ENCODE measurements at regions not wholly inside any gene's neighbourhood (a gene's known extent, or its start where the extent isn't known, plus 50 kb on each side); places are given as distances from the start of the nearest gene placed in this dataset.

DNA sequence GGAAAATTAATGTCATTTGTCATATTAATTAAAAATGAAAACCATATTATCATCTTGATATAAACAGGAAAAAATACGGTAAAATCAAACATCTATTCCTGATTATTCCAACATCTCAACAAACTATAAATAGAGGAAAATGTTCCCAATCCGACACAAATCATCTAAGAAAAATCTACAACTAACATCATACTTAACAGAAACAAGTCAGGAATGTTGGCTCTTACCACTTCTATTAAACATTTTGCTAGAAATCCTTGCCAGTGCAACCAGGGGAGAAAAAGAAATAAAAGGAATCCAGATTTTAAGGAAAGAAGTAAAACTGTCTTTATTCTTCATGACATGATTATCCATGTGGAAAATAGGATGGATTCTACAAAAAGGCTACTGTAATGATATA, 77.0 kb upstream of the IRF2BP2 start:
- DNase-seq: no peak
- H3K27ac Mint-ChIP-seq: no peak overlapping the region
- Histone ChIP-seq H3K4me1 (ENCODE audit: insufficient read depth, low read length) (peaks cover 4% of the 10 kb centered on the region; the same call in 1 of the 2 replicates), H2BK15ac (ENCODE audit: low read depth, low read length) (no peak overlapping the region), H3K27ac (ENCODE audit: insufficient read length, low read depth, low read length) (no peak overlapping the region), H3K9ac (ENCODE audit: extremely low read depth, insufficient read length, low read length) (no peak overlapping the region), H3K79me2 (ENCODE audit: insufficient read depth, low read length) (no peaks in the 10 kb centered on the region), H2BK20ac (ENCODE audit: low read depth, low read length, poor library complexity, severe bottlenecking) (no peak overlapping the region), H3K23ac (ENCODE audit: insufficient read length, low read depth, low read length) (no peak overlapping the region), H3K27me3 (ENCODE audit: insufficient read depth, low read length) (no peaks in the 10 kb centered on the region; the same call in 1 of the 2 replicates), H3K18ac (ENCODE audit: insufficient read length, low read depth, low read length) (no peak overlapping the region), H4K8ac (replicated peaks; ENCODE audit: insufficient read length, low read depth, low read length) (no peak overlapping the region), H2BK5ac (ENCODE audit: insufficient read length, low read length) (no peak overlapping the region), H3K4ac (ENCODE audit: low read depth, low read length) (no peak overlapping the region), H3K79me1 (ENCODE audit: insufficient read depth, low read depth, low read length, poor library complexity, severe bottlenecking) (no peaks in the 10 kb centered on the region), H3T11ph (ENCODE audit: low read length) (no peak overlapping the region), H2BK120ac (ENCODE audit: low read depth, low read length, poor library complexity, severe bottlenecking) (no peak overlapping the region), H2AFZ (ENCODE audit: low read length) (no peak overlapping the region), H2BK12ac (ENCODE audit: insufficient read length, low read depth, low read length) (no peak overlapping the region), H4K91ac (ENCODE audit: insufficient read length, low read depth, low read length) (no peak overlapping the region), H3K9me3 (ENCODE audit: control insufficient read depth, low read depth, low read length) (no peaks in the 10 kb centered on the region), H3K23me2 (ENCODE audit: insufficient read length, low read depth, low read length, poor library complexity, severe bottlenecking) (no peaks in the 10 kb centered on the region), H3K56ac (ENCODE audit: insufficient read length, low read depth, low read length) (no peak overlapping the region), H4K20me1 (ENCODE audit: control insufficient read depth, insufficient read depth, insufficient read length) (no peaks in the 10 kb centered on the region), H2AK5ac (ENCODE audit: insufficient read length, low read length) (no peak overlapping the region), H4K5ac (ENCODE audit: insufficient read length, low read depth, low read length) (no peak overlapping the region), H3K4me2 (ENCODE audit: insufficient read depth, insufficient read length, low read length) (no peak overlapping the region), H3K14ac (ENCODE audit: insufficient read depth, low read length) (no peak overlapping the region)
- peaks cover 12 to 13% of the 10 kb centered on the region in 2 experiments for H3K4me1 Mint-ChIP-seq
- H3K36me3 Mint-ChIP-seq (ENCODE audit: insufficient read depth in 1 of 3, low read depth in 3 of 3): peaks cover 5 to 17% (median 8%) of the 10 kb centered on the region in 3 experiments; a peak in 6 of 7 replicates
- TF ChIP-seq, protein P1, sequence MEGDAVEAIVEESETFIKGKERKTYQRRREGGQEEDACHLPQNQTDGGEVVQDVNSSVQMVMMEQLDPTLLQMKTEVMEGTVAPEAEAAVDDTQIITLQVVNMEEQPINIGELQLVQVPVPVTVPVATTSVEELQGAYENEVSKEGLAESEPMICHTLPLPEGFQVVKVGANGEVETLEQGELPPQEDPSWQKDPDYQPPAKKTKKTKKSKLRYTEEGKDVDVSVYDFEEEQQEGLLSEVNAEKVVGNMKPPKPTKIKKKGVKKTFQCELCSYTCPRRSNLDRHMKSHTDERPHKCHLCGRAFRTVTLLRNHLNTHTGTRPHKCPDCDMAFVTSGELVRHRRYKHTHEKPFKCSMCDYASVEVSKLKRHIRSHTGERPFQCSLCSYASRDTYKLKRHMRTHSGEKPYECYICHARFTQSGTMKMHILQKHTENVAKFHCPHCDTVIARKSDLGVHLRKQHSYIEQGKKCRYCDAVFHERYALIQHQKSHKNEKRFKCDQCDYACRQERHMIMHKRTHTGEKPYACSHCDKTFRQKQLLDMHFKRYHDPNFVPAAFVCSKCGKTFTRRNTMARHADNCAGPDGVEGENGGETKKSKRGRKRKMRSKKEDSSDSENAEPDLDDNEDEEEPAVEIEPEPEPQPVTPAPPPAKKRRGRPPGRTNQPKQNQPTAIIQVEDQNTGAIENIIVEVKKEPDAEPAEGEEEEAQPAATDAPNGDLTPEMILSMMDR (conservative IDR thresholded peaks at IDR 0.05): no peak
- H3K4me3 Mint-ChIP-seq: no peak overlapping the region
- no peaks in the 10 kb centered on the region; the same call in 1 of the 2 replicates for H3K27me3 Mint-ChIP-seq (ENCODE audit: low read depth)
- WGBS (ENCODE audit: extremely low coverage, insufficient read length, low lambda C conversion rate): no CpG with 5 or more reads among the region's 2 CpGs
- peaks cover 10 to 16% of the 10 kb centered on the region in 2 experiments for H3K9me3 Mint-ChIP-seq

Data from H9 (cell line).